H7 (cell line): ENCODE measurements at regions not wholly inside any gene's neighbourhood (a gene's known extent, or its start where the extent isn't known, plus 50 kb on each side); places are given as distances from the start of the nearest gene placed in this dataset.
A peak's percentile ranks its signal among the peaks of the same experiment; 100 is the strongest.
"Not testable (repeated sequence)": the region's sequence is repeated elsewhere in the genome, so short reads cannot be mapped to it uniquely, and the experiment has no call there.

Experiments
- DNase-seq: peaks from one replicate; pipeline ENCODE4 v3.0.0; 2012
- H3K27me3 ChIP-seq: 2 replicates; pipeline ENCODE4 v1.6.0; 2011; ENCODE audit warnings: mild to moderate bottlenecking, low read length; ENCODE audit not compliant: control insufficient read depth, insufficient read depth
- H3K36me3 ChIP-seq: replicated peaks from 2 replicates; pipeline ENCODE4 v1.5.1; 2011; ENCODE audit warnings: low read length; ENCODE audit not compliant: control insufficient read depth, insufficient read depth
- H3K4me3 ChIP-seq: 2 replicates; pipeline ENCODE4 v1.5.1; 2011; ENCODE audit warnings: low read depth, mild to moderate bottlenecking, control low read depth, low read length, moderate library complexity; ENCODE audit not compliant: insufficient read depth

GRCh38 chr3:61483997-61484396, 77.4 kb upstream of the PTPRG start:
- H3K4me3 ChIP-seq: no peak overlapping the region
- no peaks in the 10 kb centered on the region for H3K27me3 ChIP-seq
- H3K36me3 ChIP-seq: no peaks in the 10 kb centered on the region
- no peak for DNase-seq

GRCh38 chr3:61493339-61493738, 68.0 kb upstream of the PTPRG start:
- no peak overlapping the region for H3K4me3 ChIP-seq
- DNase-seq: no peak
- H3K36me3 ChIP-seq: no peaks in the 10 kb centered on the region
- no peaks in the 10 kb centered on the region for H3K27me3 ChIP-seq

- not testable (repeated sequence) for DNase-seq
Measured at GRCh38 chr3:61494309-61494708, 67.1 kb upstream of the PTPRG start.

GRCh38 chr3:61497463-61497862, 63.9 kb upstream of the PTPRG start:
- Histone ChIP-seq H3K27me3 (no peaks in the 10 kb centered on the region), H3K4me3 (no peak overlapping the region), H3K36me3 (no peaks in the 10 kb centered on the region)
- no peak for DNase-seq

More at GRCh38 chr3:61494309-61494708, 67.1 kb upstream of the PTPRG start:
- not testable (repeated sequence) for H3K4me3 ChIP-seq, H3K36me3 ChIP-seq, H3K27me3 ChIP-seq

- peak; percentile 19 for DNase-seq
- Histone ChIP-seq H3K36me3 (no peaks in the 10 kb centered on the region), H3K4me3 (no peak overlapping the region), H3K27me3 (no peaks in the 10 kb centered on the region)
Measured at GRCh38 chr3:61505197-61505596, 56.2 kb upstream of the PTPRG start.

- Histone ChIP-seq H3K4me3 (no peak overlapping the region), H3K27me3 (no peaks in the 10 kb centered on the region), H3K36me3 (no peaks in the 10 kb centered on the region)
- DNase-seq: no peak
Measured at GRCh38 chr3:61507946-61508345, 53.4 kb upstream of the PTPRG start.
